Stimulated activated CD4-positive, alpha-beta T cell treated with anti-CD3 and anti-CD28 coated beads, Interleukin-12 subunit alpha, Interleukin-12 subunit beta, amount 100 ng/mL, for 24 hours (primary cell): ENCODE measurements at regions not wholly inside any gene's neighbourhood (a gene's known extent, or its start where the extent isn't known, plus 50 kb on each side); places are given as distances from the start of the nearest gene placed in this dataset.

ENCODE experiments used
- DNase-seq, 2 experiments: peaks; one replicate each; pipeline ENCODE4 v3.0.0-alpha.2; 2020; ENCODE audit warnings: low read depth in 2 of 2

DNA sequence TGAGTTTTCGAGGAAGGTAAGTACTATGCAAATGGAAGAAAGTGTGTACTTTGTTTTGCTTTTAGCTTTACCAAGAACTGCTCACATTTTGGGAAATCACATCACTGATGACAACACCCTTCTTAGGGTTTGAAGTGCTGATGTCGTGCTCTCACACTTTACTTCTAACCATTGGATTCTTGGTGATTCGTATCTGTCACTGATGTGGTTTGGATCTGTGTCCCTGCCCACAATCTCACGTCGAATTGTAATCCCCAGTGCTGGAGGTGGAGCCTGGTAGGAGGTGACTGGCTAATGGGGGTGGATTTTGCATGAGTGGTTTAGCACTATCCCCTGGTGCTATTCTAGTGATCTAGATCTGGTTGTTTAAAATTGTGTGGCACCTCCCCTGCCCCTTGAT lies 75.4 kb upstream of the RGMA start:
- no peak for DNase-seq

DNA sequence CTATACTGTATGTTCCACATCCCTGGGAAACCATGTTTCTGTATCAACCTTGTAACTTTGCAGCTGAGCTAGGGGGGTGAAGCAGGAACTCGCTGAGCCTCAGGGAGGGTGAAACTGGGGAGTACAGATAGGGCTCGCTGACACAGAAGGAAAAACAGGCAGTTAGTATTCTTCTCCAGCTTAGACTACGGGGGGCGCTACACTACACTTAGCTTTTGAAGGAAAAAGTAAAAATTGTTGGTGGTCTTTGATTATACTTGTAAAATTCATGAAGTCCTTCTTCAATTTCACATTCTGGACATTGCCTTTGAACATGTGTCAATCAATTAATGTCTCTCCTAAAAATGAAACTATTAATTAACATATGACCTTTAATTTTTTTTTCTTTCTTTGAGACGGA lies 73.5 kb upstream of the RGMA start:
- no peak for DNase-seq

DNA sequence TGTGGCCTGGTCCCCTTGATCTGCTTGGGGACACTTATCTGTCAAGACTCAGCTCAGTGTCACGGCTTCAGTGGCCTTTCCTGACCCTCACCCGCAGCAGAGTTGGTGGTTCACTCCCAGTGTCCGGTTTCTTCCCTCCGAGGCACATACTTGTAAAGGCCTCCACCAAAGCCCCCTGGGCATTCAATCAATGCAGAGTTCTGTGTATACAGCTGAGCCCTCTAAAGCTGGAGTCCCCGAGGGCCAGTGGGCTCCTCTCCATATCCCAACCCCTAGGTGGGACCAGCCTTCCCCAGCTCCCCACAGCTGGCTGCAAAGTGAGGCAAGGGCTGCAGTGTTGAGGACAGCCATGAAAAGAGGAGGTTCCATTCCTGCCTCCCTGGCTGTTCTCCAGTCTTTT lies 70.9 kb upstream of the RGMA start:
- DNase-seq, result no peak

DNA sequence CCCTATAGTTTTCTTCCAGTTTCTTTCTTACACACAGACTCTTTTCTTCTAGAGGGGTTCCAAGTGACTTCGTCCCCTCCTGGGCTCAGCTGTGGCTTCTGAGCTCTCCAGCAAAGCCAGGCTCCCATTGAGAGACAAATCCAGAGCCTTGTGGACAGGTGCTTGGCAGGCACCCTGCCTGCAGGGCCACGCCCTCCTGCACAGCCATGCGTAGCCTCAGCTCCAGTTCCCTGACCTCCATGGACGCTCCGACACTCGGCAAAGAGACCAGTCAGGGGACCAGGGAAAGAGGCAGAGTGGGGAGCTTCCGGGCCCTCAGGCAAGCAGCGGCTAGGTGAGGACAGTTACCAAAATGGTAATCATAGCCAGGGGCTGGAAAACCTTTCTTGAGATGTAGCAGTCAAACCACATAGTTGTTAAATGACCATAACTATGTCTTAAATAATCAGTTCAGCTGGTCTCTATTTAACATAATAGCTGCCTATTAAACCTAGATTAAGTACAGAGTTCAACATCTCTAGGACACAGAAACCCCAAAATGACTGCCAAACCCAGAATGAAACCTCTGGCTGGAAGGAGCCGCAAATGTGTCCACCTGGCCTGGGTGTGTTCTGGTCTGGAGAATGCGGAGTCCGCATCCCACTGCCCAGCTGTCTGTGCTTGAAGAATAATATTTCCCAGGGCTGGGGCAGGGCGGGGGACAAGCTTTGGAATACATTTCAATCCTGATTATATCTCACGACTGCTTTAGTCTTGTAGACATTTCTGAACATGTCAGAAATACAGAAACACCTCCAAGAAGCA lies 69.3 kb upstream of the RGMA start:
- no peak for DNase-seq

DNA sequence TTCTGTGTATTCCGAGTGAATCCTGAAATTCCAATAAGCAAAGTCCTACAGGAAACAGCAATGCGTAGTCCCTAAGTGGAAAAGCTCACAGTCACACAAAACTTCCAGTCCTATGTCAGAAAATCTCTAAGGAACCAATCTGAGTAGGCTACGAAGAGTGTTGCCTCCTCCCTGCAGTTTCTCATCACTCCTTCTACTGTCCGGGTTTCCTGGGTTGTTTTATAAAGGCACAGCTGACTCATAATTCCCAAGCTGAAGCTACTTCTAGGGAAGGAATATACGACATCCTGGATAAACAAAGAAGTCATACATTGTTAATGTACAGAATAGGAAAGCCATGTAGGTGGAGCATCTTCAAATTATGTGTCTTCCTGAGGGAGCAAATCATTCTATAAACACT lies 65.7 kb upstream of the RGMA start:
- DNase-seq, result no peak

DNA sequence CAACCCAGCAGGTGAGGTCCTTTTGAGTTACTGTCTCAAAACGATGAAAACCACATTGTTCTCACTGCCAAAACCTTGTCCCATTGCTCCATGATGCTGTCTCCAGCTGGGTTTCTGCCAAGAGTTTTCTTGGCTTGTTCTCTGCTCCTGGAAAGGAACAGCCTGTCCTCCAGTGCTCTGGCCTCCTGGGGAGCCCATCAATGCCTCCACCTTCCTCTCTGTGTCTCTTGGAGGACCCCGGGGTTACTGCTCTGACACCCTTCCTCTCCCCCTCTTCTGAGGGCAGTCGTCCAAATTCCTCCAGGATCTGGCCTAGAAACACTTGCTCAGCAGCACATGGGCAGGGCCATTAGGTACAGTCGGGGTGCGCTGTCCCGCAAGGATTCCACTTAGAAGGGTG lies 63.9 kb upstream of the RGMA start:
- no peak for DNase-seq

DNA sequence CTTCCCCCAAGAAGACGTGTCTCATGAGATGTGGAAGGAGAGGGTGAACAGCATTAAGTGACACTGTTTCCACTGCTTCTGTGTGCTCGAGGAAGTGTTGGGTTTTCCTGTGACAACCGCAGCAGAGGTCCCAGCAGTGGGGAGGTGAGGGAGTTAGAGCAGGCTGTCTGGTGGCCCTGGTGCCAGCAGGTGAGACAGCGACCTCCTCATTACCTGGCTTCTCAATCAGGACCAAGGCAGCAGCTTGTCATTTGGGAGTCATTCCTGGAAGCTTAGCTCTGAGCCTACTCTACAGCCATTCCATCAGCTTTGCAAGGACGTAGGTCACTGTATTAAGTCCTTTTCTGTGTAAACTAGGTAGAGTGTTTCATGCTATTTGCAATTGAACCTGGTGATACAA lies 63.3 kb upstream of the RGMA start:
- no peak for DNase-seq

DNA sequence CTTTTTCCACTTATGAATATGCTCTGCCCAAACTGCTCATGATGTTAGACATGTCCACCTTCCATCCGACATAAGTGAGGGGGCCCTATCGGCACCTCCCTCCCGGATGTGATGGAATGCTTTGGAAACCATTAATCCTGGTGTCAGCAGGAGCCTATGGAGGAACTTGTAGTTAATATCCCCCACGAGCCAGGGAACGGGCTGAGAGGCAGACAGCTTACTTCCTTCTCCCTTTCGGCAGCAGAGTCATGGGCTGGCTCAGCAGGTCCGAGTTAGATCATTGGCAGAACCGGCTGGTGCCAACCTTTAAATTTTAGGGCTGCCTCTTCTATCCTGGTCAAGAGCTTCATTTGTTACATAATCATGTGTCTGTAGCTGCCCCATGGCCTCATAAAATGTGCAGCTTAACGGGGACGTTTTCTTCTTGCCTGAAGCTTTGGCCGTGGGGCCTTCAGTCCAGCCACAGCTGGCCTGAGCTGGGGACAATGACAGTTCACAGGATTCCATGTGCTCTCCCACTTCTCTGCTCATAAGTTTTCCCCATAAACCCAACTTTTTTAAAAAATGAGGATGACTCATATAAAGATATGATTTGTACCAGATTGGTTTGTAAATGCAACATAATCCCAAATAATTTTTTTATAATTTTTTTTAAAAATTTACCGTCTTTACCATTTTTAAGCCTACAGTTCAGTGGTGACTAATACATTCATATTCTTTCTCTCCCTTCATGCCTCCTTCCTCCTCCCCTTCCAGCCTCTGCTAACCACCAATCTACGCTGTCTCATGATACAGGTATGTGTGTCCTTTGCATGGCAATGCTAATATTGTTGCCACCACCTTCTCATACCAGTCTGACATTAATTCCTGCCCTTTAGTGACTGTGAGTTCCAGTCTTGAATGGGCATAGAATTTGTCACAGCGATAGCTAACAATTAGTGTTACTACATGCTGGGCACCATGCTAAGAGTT lies 62.2 kb upstream of the RGMA start:
- DNase-seq, result no peak

DNA sequence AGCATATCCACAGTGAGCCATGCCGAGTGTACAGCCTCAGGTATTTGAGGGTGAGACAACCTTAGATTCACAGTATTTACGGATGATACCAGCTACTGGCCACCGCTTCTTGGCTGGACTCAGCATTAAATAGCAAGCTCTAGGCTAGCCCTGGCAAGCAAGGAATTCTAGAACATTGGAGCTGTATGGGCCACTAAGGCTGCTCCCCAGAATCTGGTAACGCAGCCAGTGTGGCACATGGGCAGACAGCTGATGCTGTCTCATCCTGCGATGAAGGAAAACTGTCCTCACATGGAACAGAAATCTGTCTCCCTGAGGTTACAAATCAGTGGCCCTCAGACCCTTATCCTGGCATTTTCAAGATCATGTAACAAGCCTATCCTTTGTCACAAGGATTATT lies 57.6 kb upstream of the RGMA start:
- no peak for DNase-seq

DNA sequence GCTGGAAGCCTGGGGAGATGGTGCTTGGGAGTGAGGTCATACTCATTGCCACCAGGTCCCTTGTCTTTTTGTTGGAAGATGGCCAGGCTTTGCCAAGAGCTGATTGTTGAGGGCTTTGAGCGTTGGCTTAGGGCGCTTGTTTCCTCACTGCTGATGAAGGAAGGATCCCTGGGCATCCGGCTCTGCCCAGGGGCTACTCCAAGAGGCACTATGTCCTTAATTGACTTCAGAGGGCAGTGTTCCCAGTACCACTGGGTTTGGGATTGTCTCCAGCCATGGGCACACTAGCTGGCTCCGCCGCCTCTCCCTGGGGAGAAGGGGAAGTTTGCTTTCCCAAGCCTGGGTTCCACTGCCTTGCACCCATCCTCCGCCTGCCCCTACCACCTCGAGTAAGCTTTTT lies 57.2 kb upstream of the RGMA start:
- DNase-seq, result no peak

DNA sequence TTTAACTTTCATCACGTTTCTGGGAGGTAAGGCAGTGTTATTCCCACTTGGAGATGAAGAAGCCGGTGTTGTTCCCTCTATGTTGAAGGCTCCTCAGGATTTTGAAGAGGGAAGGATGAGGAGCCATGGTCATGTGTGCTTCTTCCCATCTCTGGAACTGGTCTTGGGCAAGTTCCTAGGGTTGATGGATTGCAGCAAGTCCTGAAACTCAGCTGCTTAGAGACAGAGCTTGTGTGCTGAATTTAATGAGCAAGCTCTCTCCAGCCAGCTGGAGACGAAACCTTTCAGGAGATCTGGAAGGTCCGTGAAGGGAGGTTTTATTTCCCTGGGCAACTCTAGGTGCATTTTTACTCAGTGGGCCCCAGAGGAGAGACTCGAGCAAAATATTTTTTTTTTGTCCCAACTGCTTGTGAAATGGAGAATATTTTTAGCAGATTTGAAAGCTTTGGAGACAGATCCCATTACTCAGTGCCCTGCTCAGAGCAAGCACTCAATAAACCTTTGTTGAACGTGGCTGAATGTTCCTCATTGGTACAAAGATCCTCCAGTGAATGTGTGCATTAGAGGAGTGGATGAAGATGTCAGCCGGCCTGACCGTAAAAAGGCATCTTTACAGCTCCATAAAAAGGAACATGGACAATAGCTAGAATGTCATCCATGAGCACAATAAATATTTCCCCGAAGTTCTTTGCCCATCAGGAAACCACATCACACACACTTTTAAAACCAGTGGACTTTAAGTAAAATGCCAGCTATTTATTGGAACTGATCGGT lies 55.6 kb upstream of the RGMA start:
- DNase-seq, result no peak

DNA sequence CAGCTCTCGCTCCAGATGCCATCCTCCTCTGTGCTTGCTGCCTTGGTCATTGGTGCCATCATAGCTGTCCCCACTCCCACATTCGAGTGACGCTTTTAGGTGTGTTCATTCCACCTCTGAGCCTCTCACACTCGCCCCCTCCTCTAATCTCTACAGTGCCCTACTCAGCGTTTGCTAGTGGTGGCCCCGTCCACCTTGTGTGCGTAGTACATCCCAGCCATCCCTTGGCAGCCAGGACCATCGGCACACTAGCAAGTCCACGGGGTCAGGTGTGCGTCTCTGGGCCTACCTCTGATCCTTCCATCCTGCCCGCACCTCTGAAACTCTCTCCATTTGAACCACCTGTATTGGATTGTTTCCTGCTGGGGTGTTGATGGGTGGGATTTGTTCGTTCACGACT lies 54.2 kb upstream of the RGMA start:
- no peak for DNase-seq

DNA sequence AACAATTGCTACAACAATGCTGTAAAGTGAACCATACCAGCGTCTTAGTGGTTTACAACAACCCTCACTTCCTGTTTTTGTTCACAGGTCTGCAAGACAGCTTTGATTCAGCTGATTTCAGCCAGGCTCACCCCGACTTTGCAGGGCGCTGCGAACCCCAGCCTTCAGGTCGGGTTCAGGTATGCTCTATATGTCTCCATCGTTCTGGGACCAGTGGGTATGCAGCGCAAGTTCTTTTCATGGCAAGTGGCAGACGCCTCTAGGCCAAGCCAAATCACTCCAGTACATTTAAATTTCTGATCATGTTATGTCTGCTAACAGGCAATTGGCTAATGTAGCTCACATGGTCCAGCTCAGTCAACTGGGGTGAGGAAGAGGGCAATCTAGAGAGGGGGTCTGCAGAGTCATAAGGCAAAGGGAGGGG lies 52.4 kb upstream of the RGMA start:
- no peak for DNase-seq

DNA sequence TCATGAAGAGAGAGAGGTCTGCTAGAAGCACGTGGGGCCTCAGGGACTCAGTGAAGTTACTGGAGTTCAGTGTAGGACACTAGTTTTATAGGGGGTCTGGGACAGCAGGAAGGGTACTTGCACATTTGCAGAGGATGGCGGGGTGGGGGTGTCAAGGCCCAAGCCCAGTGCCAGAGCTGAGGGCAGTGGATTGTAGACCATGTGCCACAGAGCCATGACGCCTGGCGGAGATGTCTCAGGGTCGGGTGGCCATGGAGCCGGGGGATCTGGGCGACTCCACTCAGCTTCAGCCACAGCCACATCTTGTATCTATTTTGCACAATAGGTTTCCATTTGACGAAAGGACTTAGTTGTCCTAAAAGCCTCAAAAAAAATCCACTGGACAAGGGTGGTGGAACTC lies 50.4 kb upstream of the RGMA start:
- no peak for DNase-seq

DNA sequence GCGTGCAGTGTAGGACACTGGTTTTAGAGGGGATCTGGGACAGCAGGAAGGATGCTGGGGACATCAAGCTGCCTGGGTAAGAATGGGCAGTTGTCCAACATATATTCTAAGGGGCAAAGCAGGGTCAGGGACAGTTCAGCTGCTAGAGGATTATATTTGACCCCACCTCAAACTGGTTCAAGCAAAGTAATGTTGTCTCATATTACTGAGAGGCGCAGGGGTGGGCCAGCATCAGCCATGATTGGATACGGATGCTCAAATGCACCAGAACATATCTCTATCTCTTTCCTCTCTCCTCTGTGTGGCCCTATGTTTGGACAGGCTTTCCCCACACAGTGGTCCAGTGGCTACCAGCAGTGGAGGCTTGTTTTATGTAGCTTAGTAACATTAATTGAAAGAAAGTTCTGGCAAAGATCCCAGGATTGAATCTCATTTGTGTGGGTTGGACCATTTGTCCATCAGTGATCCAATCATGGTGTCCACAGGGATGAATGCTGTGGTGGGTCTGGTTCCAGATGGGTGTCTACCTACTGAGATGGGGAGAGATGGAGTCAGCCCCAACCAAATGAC lies 49.8 kb upstream of the RGMA start:
- no peak for DNase-seq
